SKM-1 (cell line): ENCODE measurements at regions not wholly inside any gene's neighbourhood (a gene's known extent, or its start where the extent isn't known, plus 50 kb on each side); places are given as distances from the start of the nearest gene placed in this dataset.

Source experiments
- DNase-seq: peaks from one replicate; lab custom pipeline; 2025; ENCODE audit not compliant: unreplicated experiment; lab: John Stamatoyannopoulos, UW

- no peak for DNase-seq
Measured at GRCh38 chr3:146851665-146852064, 246.5 kb upstream of the PLSCR5 start.

GRCh38 chr3:146845361-146845760 lies 240.2 kb upstream of the PLSCR5 start:
- DNase-seq, result no peak

GRCh38 chr3:146843476-146843875 lies 238.3 kb upstream of the PLSCR5 start:
- no peak for DNase-seq

- DNase-seq, result no peak
Measured at GRCh38 chr3:146839727-146840375, 234.7 kb upstream of the PLSCR5 start.

- DNase-seq, result no peak
Measured at GRCh38 chr3:146838221-146838620, 233.1 kb upstream of the PLSCR5 start.

GRCh38 chr3:146834917-146835316 lies 229.8 kb upstream of the PLSCR5 start:
- no peak for DNase-seq

GRCh38 chr3:146832857-146833458 lies 227.8 kb upstream of the PLSCR5 start:
- no peak for DNase-seq

- no peak for DNase-seq
Measured at GRCh38 chr3:146831659-146832058, 226.5 kb upstream of the PLSCR5 start.

- no peak for DNase-seq
Measured at GRCh38 chr3:146830231-146830630, 225.1 kb upstream of the PLSCR5 start.

GRCh38 chr3:146827836-146828235 lies 222.7 kb upstream of the PLSCR5 start:
- no peak for DNase-seq

GRCh38 chr3:146823622-146824021 lies 218.5 kb upstream of the PLSCR5 start:
- DNase-seq, result no peak

GRCh38 chr3:146818866-146819265 lies 213.7 kb upstream of the PLSCR5 start:
- no peak for DNase-seq

- no peak for DNase-seq
Measured at GRCh38 chr3:146818301-146818700, 213.2 kb upstream of the PLSCR5 start.

GRCh38 chr3:146817704-146818103 lies 212.6 kb upstream of the PLSCR5 start:
- no peak for DNase-seq

GRCh38 chr3:146814601-146815315 lies 209.6 kb upstream of the PLSCR5 start:
- DNase-seq, result no peak

- DNase-seq, result no peak
Measured at GRCh38 chr3:146813496-146813895, 208.3 kb upstream of the PLSCR5 start.

GRCh38 chr3:146803745-146804144 lies 198.6 kb upstream of the PLSCR5 start:
- no peak for DNase-seq

GRCh38 chr3:146801492-146801891 lies 196.3 kb upstream of the PLSCR5 start:
- no peak for DNase-seq

GRCh38 chr3:146800484-146800883 lies 195.3 kb upstream of the PLSCR5 start:
- no peak for DNase-seq

GRCh38 chr3:146796078-146796477 lies 190.9 kb upstream of the PLSCR5 start:
- no peak for DNase-seq

- DNase-seq, result no peak
Measured at GRCh38 chr3:146783446-146783845, 178.3 kb upstream of the PLSCR5 start.

GRCh38 chr3:146781606-146782005 lies 176.5 kb upstream of the PLSCR5 start:
- no peak for DNase-seq
